Trophoblast cell (in vitro differentiated cells and primary cell): ENCODE measurements at regions not wholly inside any gene's neighbourhood (a gene's known extent, or its start where the extent isn't known, plus 50 kb on each side); places are given as distances from the start of the nearest gene placed in this dataset.

ENCODE experiments used
- DNase-seq, 2 donors: peaks; one replicate each; pipeline ENCODE4 v3.0.0-alpha.2; 2016
- H2AFZ ChIP-seq: 2 replicates; pipeline ENCODE4 v1.6.1; 2013; ENCODE audit warnings: low read length, moderate library complexity, mild to moderate bottlenecking; ENCODE audit not compliant: insufficient read depth, poor library complexity
- H2AK5ac ChIP-seq: 2 replicates; pipeline ENCODE4 v1.6.1; 2013; ENCODE audit warnings: mild to moderate bottlenecking, low read length
- H2BK120ac ChIP-seq: 2 replicates; pipeline ENCODE4 v1.6.1; 2013; ENCODE audit warnings: low read length, mild to moderate bottlenecking, moderate library complexity; ENCODE audit not compliant: insufficient read depth, poor library complexity
- H2BK12ac ChIP-seq: 2 replicates; pipeline ENCODE4 v1.6.1; 2013; ENCODE audit warnings: mild to moderate bottlenecking, low read length, moderate library complexity
- H2BK5ac ChIP-seq: 2 replicates; pipeline ENCODE4 v1.6.1; 2013; ENCODE audit warnings: low read length, low read depth, moderate library complexity, mild to moderate bottlenecking; ENCODE audit not compliant: poor library complexity
- H3K14ac ChIP-seq: 2 replicates; pipeline ENCODE4 v1.6.1; 2013; ENCODE audit warnings: mild to moderate bottlenecking, low read length
- H3K18ac ChIP-seq: 2 replicates; pipeline ENCODE4 v1.6.1; 2013; ENCODE audit warnings: mild to moderate bottlenecking, low read length
- H3K23ac ChIP-seq: 2 replicates; pipeline ENCODE4 v1.6.1; 2013; ENCODE audit warnings: low read length
- H3K27ac ChIP-seq: 2 replicates; pipeline ENCODE4 v1.5.1; 2013; ENCODE audit warnings: low read depth, mild to moderate bottlenecking, inconsistent platforms, low read length, moderate library complexity
- H3K27me3 ChIP-seq: 2 replicates; pipeline ENCODE4 v1.6.1; 2013; ENCODE audit warnings: inconsistent platforms, mild to moderate bottlenecking, low read length, moderate library complexity; ENCODE audit not compliant: insufficient read depth
- H3K36me3 ChIP-seq, 2 experiments: 1 replicate in 1 of 2; 2 replicates in 1 of 2; pipeline ENCODE4 v1.6.1; 2013; ENCODE audit warnings: low read length in 2 of 2, mild to moderate bottlenecking in 2 of 2, moderate library complexity in 1 of 2; ENCODE audit not compliant: insufficient read depth in 2 of 2, control insufficient read depth in 1 of 2
- H3K4ac ChIP-seq: 2 replicates; pipeline ENCODE4 v1.6.1; 2013; ENCODE audit warnings: low read depth, mild to moderate bottlenecking, low read length, moderate library complexity
- H3K4me1 ChIP-seq, 2 experiments: 1 replicate in 1 of 2; 2 replicates in 1 of 2; pipeline ENCODE4 v1.6.1; 2013; ENCODE audit warnings: low read length in 2 of 2, mild to moderate bottlenecking in 2 of 2, moderate library complexity in 1 of 2; ENCODE audit not compliant: insufficient read depth in 2 of 2, control insufficient read depth in 1 of 2
- H3K4me2 ChIP-seq: 2 replicates; pipeline ENCODE4 v1.6.1; 2013; ENCODE audit warnings: inconsistent platforms, mild to moderate bottlenecking, low read length, moderate library complexity
- H3K4me3 ChIP-seq: 2 replicates; pipeline ENCODE4 v1.5.1; 2013; ENCODE audit warnings: mild to moderate bottlenecking, low read depth, low read length, inconsistent platforms
- H3K79me1 ChIP-seq: one replicate; pipeline ENCODE4 v1.6.1; 2013; ENCODE audit warnings: low read length
- H3K79me2 ChIP-seq: 2 replicates; pipeline ENCODE4 v1.6.1; 2013; ENCODE audit warnings: low read length, mild to moderate bottlenecking; ENCODE audit not compliant: control insufficient read depth, insufficient read depth, poor library complexity
- H3K9ac ChIP-seq: 2 replicates; pipeline ENCODE4 v1.6.1; 2013; ENCODE audit warnings: mild to moderate bottlenecking, low read length
- H3K9me3 ChIP-seq: 2 replicates; pipeline ENCODE4 v1.6.1; 2013; ENCODE audit warnings: low read depth, mild to moderate bottlenecking, control low read depth, inconsistent platforms, low read length; ENCODE audit not compliant: insufficient read depth
- H4K12ac ChIP-seq: 2 replicates; pipeline ENCODE4 v1.6.1; 2013; ENCODE audit warnings: low read depth, mild to moderate bottlenecking, low read length, moderate library complexity
- H4K8ac ChIP-seq: 2 replicates; pipeline ENCODE4 v1.6.1; 2013; ENCODE audit warnings: low read depth, mild to moderate bottlenecking, low read length, moderate library complexity
- H4K91ac ChIP-seq: one replicate; pipeline ENCODE4 v1.6.1; 2013; ENCODE audit warnings: low read depth, mild to moderate bottlenecking, low read length, moderate library complexity
- WGBS: extraction: QIAGEN DNeasy Blood & Tissue Kit; methylation state at CpG from one replicate; pipeline ENCODE4 v1.1.7; 2013; ENCODE audit warnings: missing lambda C conversion rate; ENCODE audit not compliant: insufficient read length, insufficient coverage; ENCODE audit errors: extremely low coverage; 5-methylcytosine and 5-hydroxymethylcytosine counted together

DNA sequence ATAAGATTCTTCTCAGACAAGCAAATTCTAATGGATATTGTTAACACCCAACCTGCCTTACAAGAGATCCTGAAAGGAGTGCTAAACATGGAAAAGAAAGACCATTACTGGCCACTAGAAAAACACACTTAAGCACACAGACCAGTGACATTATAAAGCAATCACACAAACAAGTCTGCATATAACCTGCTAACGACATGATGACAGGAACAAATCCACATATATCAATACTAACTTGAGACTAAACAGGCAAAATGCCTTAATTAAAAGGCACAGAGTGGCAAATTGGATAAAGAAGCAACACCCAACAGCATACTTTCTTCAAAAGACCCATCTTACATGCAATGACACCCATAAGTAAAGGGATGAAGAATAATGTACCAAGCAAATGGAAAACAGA is 100.5 kb upstream of the PCDH18 start:
- peaks cover 4% of the 10 kb centered on the region for H3K9me3 ChIP-seq
- no peaks in the 10 kb centered on the region for H3K79me2 ChIP-seq
- H3K4me3 ChIP-seq, result no peak overlapping the region
- no peak overlapping the region for H2AK5ac ChIP-seq
- no peaks in the 10 kb centered on the region for H3K79me1 ChIP-seq
- no peak for DNase-seq
- no peak overlapping the region for H3K23ac ChIP-seq
- H2AFZ ChIP-seq, result no peak overlapping the region
- H3K27me3 ChIP-seq, result no peaks in the 10 kb centered on the region
- H4K91ac ChIP-seq, result no peak overlapping the region
- H3K27ac ChIP-seq, result no peak overlapping the region
- H3K14ac ChIP-seq, result no peak overlapping the region
- no peak overlapping the region for H4K8ac ChIP-seq
- H3K4me2 ChIP-seq, result no peak overlapping the region
- H2BK120ac ChIP-seq, result no peak overlapping the region
- no peaks in the 10 kb centered on the region for H3K36me3 ChIP-seq
- no peak overlapping the region for H3K18ac ChIP-seq
- H4K12ac ChIP-seq, result no peak overlapping the region
- no peak overlapping the region for H2BK12ac ChIP-seq
- no peaks in the 10 kb centered on the region for H3K4me1 ChIP-seq
- no peak overlapping the region for H3K4ac ChIP-seq
- no peak overlapping the region for H2BK5ac ChIP-seq
- WGBS, result no CpG with 5 or more reads among the region's 1 CpG
- H3K9ac ChIP-seq, result no peak overlapping the region

DNA sequence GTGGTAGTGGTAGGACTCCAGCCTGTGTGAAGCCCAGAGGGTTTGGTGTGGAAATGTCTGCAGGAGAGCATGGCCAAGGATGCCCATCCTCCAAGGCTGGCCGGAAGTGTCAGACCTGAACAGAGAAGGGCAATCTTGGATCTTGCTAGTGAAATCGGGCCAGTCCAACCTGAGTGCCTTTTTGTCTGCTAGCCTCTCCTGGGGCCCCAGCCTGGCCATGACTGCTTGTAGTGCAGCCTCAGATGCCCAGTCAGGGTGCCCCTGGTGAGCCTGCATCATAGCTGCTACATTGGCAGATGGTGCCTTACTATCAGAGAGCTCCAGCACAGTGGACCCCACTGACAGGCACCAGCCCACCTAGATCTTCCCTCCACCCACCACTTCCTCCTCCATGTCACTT is 99.3 kb upstream of the PCDH18 start:
- H3K79me1 ChIP-seq, result no peaks in the 10 kb centered on the region
- no peak overlapping the region for H3K14ac ChIP-seq
- H2BK12ac ChIP-seq, result no peak overlapping the region
- H2BK5ac ChIP-seq, result no peak overlapping the region
- H4K91ac ChIP-seq, result no peak overlapping the region
- H4K8ac ChIP-seq, result no peak overlapping the region
- H2AK5ac ChIP-seq, result no peak overlapping the region
- no peak overlapping the region for H2BK120ac ChIP-seq
- no CpG with 5 or more reads among the region's 2 CpGs for WGBS
- H3K4me2 ChIP-seq, result no peak overlapping the region
- no peak overlapping the region for H3K18ac ChIP-seq
- H3K27me3 ChIP-seq, result no peaks in the 10 kb centered on the region
- H3K4me3 ChIP-seq, result no peak overlapping the region
- H3K27ac ChIP-seq, result no peak overlapping the region
- H3K9ac ChIP-seq, result no peak overlapping the region
- H3K4ac ChIP-seq, result no peak overlapping the region
- H3K23ac ChIP-seq, result no peak overlapping the region
- H4K12ac ChIP-seq, result no peak overlapping the region
- DNase-seq, result no peak
- H3K4me1 ChIP-seq, result no peaks in the 10 kb centered on the region
- H2AFZ ChIP-seq, result no peak overlapping the region
- H3K9me3 ChIP-seq, result peaks cover 4% of the 10 kb centered on the region
- H3K79me2 ChIP-seq, result no peaks in the 10 kb centered on the region
- H3K36me3 ChIP-seq, result no peaks in the 10 kb centered on the region

DNA sequence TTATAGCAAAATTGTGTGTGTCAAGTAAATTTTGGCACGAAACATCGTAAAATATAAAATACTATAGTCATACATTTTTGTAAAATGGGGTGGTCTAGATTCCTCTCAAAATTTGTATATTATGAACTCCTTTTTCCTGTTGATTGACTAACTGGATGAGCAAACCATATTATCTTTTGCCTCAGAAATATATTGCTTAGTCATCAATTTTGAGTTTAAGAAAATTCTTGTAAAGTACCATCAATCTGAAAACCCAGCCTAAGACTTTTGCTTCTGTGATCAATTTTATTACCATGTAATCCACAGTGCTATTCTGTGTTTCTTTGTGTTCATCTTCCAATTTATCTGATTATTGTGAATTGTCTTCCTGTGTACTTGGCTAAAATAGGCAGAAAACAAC is 98.0 kb upstream of the PCDH18 start:
- Histone ChIP-seq H3K4me1 (no peaks in the 10 kb centered on the region), H3K4me2 (no peak overlapping the region), H2BK12ac (no peak overlapping the region), H3K23ac (no peak overlapping the region), H3K4me3 (no peak overlapping the region), H3K27ac (no peak overlapping the region), H2AK5ac (no peak overlapping the region), H3K9ac (no peak overlapping the region), H4K12ac (no peak overlapping the region), H4K8ac (no peak overlapping the region), H3K18ac (no peak overlapping the region), H3K79me1 (no peaks in the 10 kb centered on the region), H3K36me3 (no peaks in the 10 kb centered on the region), H2AFZ (no peak overlapping the region), H2BK5ac (no peak overlapping the region), H3K14ac (no peak overlapping the region), H4K91ac (no peak overlapping the region), H3K27me3 (no peaks in the 10 kb centered on the region), H2BK120ac (no peak overlapping the region), H3K4ac (no peak overlapping the region), H3K79me2 (no peaks in the 10 kb centered on the region), H3K9me3 (peaks cover 4% of the 10 kb centered on the region)
- no CpG with 5 or more reads among the region's 2 CpGs for whole genome bisulfite sequencing
- DNase-seq, result no peak

DNA sequence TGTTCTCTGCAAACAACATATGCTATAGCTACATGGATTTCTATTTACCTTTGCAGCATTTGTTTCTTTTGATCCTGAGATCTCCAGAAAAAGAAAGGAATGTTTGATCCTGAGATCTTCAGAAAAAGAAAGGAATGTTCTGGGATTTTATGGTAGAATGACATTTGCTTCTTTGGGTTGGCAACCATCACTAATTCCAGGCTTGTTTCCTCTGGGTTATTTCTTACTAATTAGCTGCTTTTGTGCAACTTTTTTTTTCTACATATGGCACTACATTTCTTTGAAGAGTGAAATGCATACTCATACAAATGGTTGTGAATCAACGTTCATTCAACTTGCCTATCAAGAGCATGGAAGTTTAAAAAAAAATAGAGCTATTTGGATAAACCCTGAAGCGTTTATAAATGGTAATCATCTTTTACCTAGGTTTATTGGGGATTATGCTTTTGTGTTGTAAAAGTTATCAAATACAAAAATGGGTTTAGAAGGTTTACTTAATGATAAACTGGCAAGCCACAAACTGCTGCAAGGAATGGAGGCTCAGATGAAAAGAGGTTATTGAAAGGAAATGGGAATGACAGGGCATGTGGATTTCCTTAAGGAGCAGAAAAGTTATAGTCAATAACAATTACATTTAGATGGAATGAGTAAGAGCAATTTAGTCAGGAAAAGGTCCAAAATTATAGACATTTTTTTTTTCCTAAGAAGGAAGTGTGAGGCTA is 95.6 kb upstream of the PCDH18 start:
- Histone ChIP-seq H3K4me3 (no peak overlapping the region), H2BK5ac (no peak overlapping the region), H4K12ac (no peak overlapping the region), H4K8ac (no peak overlapping the region), H3K4me2 (no peak overlapping the region), H3K27me3 (no peaks in the 10 kb centered on the region), H3K9ac (no peak overlapping the region), H3K9me3 (peaks cover 4% of the 10 kb centered on the region), H3K79me2 (no peaks in the 10 kb centered on the region), H3K79me1 (no peaks in the 10 kb centered on the region), H3K4ac (no peak overlapping the region), H3K36me3 (no peaks in the 10 kb centered on the region), H2AK5ac (no peak overlapping the region), H3K4me1 (no peaks in the 10 kb centered on the region), H2AFZ (no peak overlapping the region), H3K18ac (no peak overlapping the region), H3K23ac (no peak overlapping the region), H3K27ac (no peak overlapping the region), H3K14ac (no peak overlapping the region), H4K91ac (no peak overlapping the region), H2BK120ac (no peak overlapping the region), H2BK12ac (no peak overlapping the region)
- no CpG with 5 or more reads among the region's 2 CpGs for WGBS
- no peak for DNase-seq
